H54 (cell line): ENCODE measurements at regions not wholly inside any gene's neighbourhood (a gene's known extent, or its start where the extent isn't known, plus 50 kb on each side); places are given as distances from the start of the nearest gene placed in this dataset.

Experiments used
- DNase-seq: peaks from one replicate; pipeline ENCODE4 v3.0.0; 2011; ENCODE audit warnings: low spot score, mixed read lengths; ENCODE audit not compliant: insufficient read length
- FAIRE-seq: peaks from 3 replicates; lab custom pipeline; 2011; peaks lifted over from hg19 to GRCh38; lab: Jason Lieb, UNC
- POLR2A ChIP-seq: IDR thresholded peaks from 2 replicates; pipeline ENCODE4 v1.6.1; 2011; ENCODE audit warnings: low read depth, mild to moderate bottlenecking, low read length

GRCh38 chr13:19072543-19072942 lies 109.1 kb downstream of the TUBA3C start:
- no peak for TF ChIP-seq POLR2A
- FAIRE-seq (no peak), DNase-seq (no peak)

DNA sequence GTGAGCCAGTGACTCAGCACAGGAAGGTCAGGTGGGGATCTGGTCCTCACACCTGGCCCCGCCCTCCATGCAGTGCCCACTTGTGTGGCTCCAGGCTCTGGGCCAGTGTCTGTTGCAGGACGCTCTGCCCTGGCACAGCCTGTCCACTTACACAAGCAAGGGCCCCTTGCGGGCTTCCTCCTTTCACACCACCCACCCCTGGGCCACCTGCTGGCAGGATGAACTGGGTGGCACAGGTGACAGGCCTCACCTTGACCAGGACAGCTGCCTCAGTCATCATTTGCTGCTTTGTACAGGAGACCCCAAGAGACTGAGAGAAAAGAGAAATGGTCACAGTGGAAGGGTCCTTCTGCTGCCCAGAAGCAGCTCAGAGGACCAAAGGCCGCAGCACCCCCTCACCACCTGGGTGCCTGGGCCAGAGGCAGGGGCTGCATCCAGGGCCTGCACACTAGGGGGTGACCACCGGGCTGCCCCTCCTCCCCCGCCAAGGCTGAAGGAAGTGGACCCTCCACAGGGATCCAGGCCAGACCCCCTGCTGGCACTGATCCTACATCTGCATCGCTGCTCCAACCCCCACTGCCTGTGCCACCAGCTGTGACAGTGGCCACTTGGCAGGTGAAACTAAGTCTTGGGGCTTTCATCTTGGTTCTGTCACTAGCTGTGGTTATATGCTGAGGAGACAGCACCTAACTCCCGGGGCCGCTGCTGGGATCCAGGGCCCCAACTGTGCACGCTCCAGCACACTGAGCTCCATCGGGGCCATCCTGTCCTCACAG lies 110.3 kb downstream of the TUBA3C start:
- no peak for TF ChIP-seq POLR2A

DNA sequence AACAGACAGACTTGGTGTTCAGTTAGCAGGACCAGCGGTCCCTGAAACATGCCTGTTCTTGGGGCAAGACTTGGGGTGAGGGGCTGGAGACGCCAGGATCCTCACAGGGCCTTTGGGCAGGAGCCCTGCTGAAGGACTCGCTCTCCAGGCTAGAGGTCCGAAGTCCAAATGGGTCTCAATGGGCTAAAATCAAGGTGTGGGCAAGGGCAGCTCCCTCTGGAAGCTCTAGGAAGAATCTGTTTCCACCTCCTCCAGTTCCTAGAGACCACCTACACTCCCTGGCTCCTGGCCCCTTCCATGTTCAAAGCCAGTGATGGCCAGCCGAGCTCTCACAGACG lies 111.3 kb downstream of the TUBA3C start:
- FAIRE-seq, result no peak
- TF ChIP-seq POLR2A, result no peak

More for the DNA sequence above, 110.3 kb downstream of the TUBA3C start:
- DNase-seq, result no peak
- no peak for FAIRE-seq

DNA sequence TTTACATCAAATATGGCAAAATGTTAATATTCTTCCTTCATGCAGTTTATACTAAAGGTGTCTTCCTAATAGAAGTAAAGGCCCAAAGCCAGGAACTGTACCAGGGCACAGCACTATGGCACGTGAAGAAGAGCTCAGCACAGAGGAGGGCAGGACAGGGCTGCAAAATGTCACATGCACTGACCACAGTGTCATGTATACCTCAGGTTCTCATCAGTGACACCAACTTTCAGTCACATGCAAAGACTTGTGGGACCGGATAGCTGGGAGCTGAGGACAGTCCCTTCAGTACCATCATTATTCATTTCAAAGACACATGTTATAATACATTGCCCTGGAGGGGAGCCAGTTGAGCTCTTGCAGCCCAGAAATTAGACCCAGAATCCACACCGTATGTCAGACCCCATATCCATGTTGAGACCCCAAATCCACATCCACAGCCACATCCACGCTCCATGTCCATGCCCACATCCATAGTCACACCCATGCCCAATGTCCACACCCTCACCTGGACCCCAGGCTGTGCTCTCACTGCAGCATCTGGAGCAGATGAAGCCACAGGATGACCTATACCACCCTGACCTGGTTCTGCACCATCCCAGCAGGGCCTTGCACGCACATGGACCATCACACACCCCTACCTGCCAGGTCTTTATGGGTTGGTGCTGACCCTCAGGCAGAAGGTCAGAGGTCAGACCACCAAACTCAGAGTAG lies 111.8 kb downstream of the TUBA3C start:
- no peak for DNase-seq
- no peak for FAIRE-seq
- TF ChIP-seq POLR2A, result no peak

More for the DNA sequence above, 111.3 kb downstream of the TUBA3C start:
- DNase-seq, result no peak

- DNase-seq, result no peak
- no peak for TF ChIP-seq POLR2A
- FAIRE-seq, result no peak
Observed at GRCh38 chr13:19068691-19069090, 112.9 kb downstream of the TUBA3C start.

GRCh38 chr13:19067767-19068166 lies 113.9 kb downstream of the TUBA3C start:
- TF ChIP-seq POLR2A, result no peak
- FAIRE-seq (no peak), DNase-seq (no peak)

- TF ChIP-seq POLR2A, result no peak
- no peak for FAIRE-seq
- DNase-seq, result no peak
Observed at GRCh38 chr13:19062801-19063200, 118.8 kb downstream of the TUBA3C start.

GRCh38 chr13:19062019-19062646 lies 119.5 kb downstream of the TUBA3C start:
- no peak for TF ChIP-seq POLR2A
- no peak for DNase-seq
- FAIRE-seq, result no peak

DNA sequence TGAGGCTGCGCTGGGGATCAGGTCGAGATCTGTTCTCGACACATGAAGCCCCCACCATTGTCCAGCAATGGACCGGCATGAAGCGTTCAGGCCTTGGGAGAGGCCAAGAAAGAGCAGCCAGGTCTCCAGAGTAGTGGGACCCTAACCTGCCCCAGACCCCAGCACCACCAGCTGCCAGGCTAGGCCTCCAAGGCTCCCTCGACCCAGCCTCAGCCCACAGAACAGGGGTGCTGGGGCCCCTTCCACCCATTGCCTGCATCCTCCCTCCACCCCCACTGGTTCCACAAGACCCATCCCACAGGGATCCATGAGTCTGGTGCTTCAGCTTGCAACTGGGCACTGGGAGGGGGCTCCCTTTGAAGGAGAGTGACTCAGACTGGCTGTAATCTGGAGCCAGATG lies 120.3 kb downstream of the TUBA3C start:
- no peak for FAIRE-seq
- TF ChIP-seq POLR2A, result no peak
- DNase-seq, result no peak

DNA sequence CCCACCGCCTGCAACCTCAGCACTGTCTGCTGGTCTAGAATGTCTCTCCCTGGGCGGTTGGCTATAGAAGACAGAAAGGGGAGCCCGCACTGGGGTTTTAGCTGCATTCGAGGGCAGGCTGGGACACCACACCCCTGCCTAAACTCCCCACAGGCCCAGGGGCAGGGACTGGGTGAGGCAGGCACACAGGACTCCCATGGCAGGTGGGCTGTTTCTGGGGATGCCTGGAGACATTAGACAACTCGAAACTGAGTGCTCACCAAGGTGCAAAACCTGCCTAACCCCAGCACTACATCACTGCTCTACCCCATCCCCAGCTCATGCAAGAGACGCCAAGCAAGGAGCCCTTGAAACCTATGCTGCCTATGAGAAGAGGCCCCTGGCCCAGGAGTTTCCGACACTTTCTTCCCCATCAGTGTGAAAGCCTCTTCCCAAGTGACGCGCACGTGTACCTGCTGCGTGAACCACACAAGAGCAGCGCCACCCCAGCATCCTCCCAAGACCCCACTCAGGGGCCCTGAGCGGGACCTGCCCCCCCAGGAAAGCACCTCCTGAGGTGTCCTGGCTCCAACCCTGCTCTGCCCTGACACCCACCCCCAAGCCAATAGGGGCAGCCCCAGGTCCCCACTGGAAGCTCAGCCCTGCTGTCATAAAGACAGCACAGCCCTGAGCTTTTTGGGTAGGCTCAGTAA lies 121.2 kb downstream of the TUBA3C start:
- no peak for TF ChIP-seq POLR2A
- FAIRE-seq, result no peak
- DNase-seq, result no peak

- FAIRE-seq (no peak), DNase-seq (no peak)
Observed at GRCh38 chr13:19059016-19059780, 122.4 kb downstream of the TUBA3C start.

GRCh38 chr13:19058566-19058965 lies 123.1 kb downstream of the TUBA3C start:
- FAIRE-seq, result no peak

More at GRCh38 chr13:19059016-19059780, 122.4 kb downstream of the TUBA3C start:
- no peak for TF ChIP-seq POLR2A

DNA sequence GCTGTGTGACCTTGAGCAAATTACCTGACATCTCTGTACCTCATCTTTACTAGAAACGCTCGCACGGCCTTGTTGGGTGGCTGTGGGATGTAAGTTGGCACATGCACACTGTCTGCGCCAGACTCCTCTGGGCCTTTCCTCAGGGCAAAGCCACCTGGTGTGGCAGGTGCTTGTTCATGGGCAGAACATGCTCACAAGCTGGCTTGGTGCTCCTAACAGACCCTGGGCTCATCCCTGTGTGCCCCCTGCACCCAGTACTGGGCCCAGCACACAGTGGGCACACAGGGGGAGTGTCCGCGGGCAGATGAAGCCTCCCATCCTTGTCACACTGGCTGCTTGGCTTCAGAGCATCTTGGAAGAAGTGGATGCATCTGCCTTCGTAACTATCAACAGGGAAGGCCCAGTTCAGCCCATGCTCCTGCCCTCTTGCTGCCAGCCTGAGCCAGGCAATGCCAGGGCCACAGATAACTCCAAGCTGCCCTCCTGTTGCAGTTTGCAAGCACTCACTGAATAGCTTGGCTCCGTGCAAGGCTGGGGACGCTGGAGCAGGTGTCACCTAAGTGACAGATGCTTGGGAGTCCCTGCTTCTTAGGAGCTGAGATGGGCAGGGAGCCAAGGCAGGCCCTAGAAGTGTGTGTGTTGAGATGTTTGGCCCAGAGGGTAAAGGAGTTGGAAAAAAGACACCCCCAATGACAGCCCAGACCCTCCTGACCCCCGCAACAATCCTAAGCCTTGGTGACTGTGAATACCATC lies 123.9 kb downstream of the TUBA3C start:
- no peak for FAIRE-seq
- TF ChIP-seq POLR2A, result no peak
- no peak for DNase-seq

More at GRCh38 chr13:19058566-19058965, 123.1 kb downstream of the TUBA3C start:
- no peak for TF ChIP-seq POLR2A
- no peak for DNase-seq
